Left colon (tissue), 2 donors: ENCODE measurements at regions not wholly inside any gene's neighbourhood (a gene's known extent, or its start where the extent isn't known, plus 50 kb on each side); places are given as distances from the start of the nearest gene placed in this dataset.
"Not testable (repeated sequence)": the region's sequence is repeated elsewhere in the genome, so short reads cannot be mapped to it uniquely, and the experiment has no call there.

Experiments
- ATAC-seq: fragments of 200-7000 bp; cut with Tn5 transposase; one replicate; pipeline ENCODE4 v1.9.1; 2020; ENCODE audit warnings: mild to moderate bottlenecking, moderate library complexity
- DNase-seq, 2 donors: peaks; one replicate each; pipeline ENCODE4 v3.0.0-alpha.2; 2020
- intact Hi-C, 2 donors: fragments of 100-400 bp; cut with DNase I in 1 of 2; cut with micrococcal nuclease in 1 of 2; formaldehyde crosslinking; loops; one replicate each; pipeline versions ENCODE4 v1.11.2 to v1.14.0; 2022; cut with DNase I, micrococcal nuclease
- donor health status: DM: no; HTN: no; CAD: no.
- donor health status: DM: yes; HTN: yes; CAD: no.

- intact Hi-C loops: no loop called here
- ATAC-seq (no peak), DNase-seq (no peak)
Measured at GRCh38 chr3:26962492-26963360, 340.2 kb downstream of the LRRC3B start.

- ATAC-seq (no peak), DNase-seq (no peak)
- intact Hi-C loops: no loop called here
Measured at GRCh38 chr3:26963361-26963743, 340.8 kb downstream of the LRRC3B start.

GRCh38 chr3:26964313-26964712 lies 341.7 kb downstream of the LRRC3B start:
- no peak for ATAC-seq
- DNase-seq: no peak
- intact Hi-C loops: no loop called here

GRCh38 chr3:26964836-26965235 lies 342.3 kb downstream of the LRRC3B start:
- ATAC-seq (no peak), DNase-seq (no peak)
- intact Hi-C loops: no loop called here

- no peak for ATAC-seq
- intact Hi-C loops: no loop called here
- DNase-seq: no peak
Measured at GRCh38 chr3:26967501-26967900, 344.9 kb downstream of the LRRC3B start.

GRCh38 chr3:26984416-26985390 lies 362.1 kb downstream of the LRRC3B start:
- intact Hi-C loops: no loop called here
- no peak for DNase-seq
- ATAC-seq: no peak

GRCh38 chr3:26989037-26989436 lies 366.5 kb downstream of the LRRC3B start:
- DNase-seq: no peak
- intact Hi-C loops: no loop called here
- ATAC-seq: no peak

GRCh38 chr3:26997226-26997625 lies 372.0 kb downstream of the NEK10 start:
- intact Hi-C loops: no loop called here
- DNase-seq: no peak
- no peak for ATAC-seq

GRCh38 chr3:27010834-27011233 lies 358.3 kb downstream of the NEK10 start:
- intact Hi-C loops: no loop called here
- no peak for ATAC-seq
- no peak for DNase-seq

GRCh38 chr3:27022096-27022761 lies 347.0 kb downstream of the NEK10 start:
- no peak for DNase-seq
- no peak for ATAC-seq
- intact Hi-C loops: no loop called here

- DNase-seq: no peak
- intact Hi-C loops: no loop called here
- ATAC-seq: no peak
Measured at GRCh38 chr3:27024493-27024892, 344.7 kb downstream of the NEK10 start.

GRCh38 chr3:27025718-27026117 lies 343.5 kb downstream of the NEK10 start:
- ATAC-seq (no peak), DNase-seq (no peak)
- intact Hi-C loops: no loop called here

- ATAC-seq: no peak
- no peak for DNase-seq
- intact Hi-C loops: no loop called here
Measured at GRCh38 chr3:27031476-27031875, 337.7 kb downstream of the NEK10 start.

- ATAC-seq: no peak
- no peak for DNase-seq
- intact Hi-C loops: no loop called here
Measured at GRCh38 chr3:27034255-27034654, 334.9 kb downstream of the NEK10 start.

- no peak for DNase-seq
- intact Hi-C loops: no loop called here
- ATAC-seq: peak; percentile 51
Measured at GRCh38 chr3:27040674-27041073, 328.5 kb downstream of the NEK10 start.

- DNase-seq, ATAC-seq, intact Hi-C loops: not testable (repeated sequence)
Measured at GRCh38 chr3:27042541-27042940, 326.6 kb downstream of the NEK10 start.

- DNase-seq (no peak), ATAC-seq (no peak)
- intact Hi-C loops: no loop called here
Measured at GRCh38 chr3:27043328-27043955, 325.7 kb downstream of the NEK10 start.

- peak in 1 of 2 donors; percentile 9 for DNase-seq
- ATAC-seq: peak; percentile 96
- intact Hi-C loops: no loop called here
Measured at GRCh38 chr3:27044931-27045481, 324.2 kb downstream of the NEK10 start.

- intact Hi-C loops: no loop called here
- DNase-seq (no peak), ATAC-seq (no peak)
Measured at GRCh38 chr3:27046351-27046750, 322.8 kb downstream of the NEK10 start.
